ENCODE measurements at regions not wholly inside any gene's neighbourhood (a gene's known extent, or its start where the extent isn't known, plus 50 kb on each side); places are given as distances from the start of the nearest gene placed in this dataset.

DNA sequence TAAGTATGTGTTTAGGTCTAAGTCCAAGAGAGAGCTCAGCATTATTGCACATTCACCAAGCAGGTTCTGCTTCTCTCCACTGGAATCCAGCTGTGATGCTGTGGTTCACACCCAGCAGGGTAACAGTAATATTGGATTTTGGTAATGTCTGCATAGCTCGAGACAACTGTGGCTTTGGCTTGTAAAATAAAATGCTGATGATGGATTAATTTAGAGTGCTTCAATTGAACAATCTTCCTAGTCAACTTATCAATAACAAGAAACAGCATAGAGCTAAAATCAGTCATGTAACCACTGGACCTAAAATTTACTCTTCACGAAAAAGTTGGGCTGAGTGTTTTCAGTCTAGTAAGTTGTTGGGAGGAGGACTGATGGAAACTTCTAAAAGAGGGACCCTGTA lies 709.2 kb downstream of the TYW1 start:
- DNase-seq = no peak

DNA sequence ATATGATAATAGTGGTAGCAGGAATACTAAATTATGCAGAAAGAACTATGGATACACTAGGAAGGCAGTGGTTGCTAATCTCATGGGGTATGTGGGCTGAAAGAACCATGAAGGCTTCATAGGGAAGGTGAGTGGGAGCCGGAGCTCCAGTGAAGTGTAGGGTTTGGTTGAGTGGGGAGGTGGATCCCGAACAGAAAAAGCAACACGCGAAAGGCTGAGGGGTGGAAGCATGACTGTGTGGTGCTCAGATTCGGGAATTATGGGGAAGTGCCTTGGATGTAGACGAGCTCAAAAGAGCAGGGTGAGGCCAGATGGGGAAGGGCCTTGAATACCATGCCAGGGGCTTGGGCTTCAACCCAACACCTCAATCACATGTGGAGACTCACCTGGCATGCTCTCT lies 715.1 kb downstream of the TYW1 start:
- DNase-seq = no peak

DNA sequence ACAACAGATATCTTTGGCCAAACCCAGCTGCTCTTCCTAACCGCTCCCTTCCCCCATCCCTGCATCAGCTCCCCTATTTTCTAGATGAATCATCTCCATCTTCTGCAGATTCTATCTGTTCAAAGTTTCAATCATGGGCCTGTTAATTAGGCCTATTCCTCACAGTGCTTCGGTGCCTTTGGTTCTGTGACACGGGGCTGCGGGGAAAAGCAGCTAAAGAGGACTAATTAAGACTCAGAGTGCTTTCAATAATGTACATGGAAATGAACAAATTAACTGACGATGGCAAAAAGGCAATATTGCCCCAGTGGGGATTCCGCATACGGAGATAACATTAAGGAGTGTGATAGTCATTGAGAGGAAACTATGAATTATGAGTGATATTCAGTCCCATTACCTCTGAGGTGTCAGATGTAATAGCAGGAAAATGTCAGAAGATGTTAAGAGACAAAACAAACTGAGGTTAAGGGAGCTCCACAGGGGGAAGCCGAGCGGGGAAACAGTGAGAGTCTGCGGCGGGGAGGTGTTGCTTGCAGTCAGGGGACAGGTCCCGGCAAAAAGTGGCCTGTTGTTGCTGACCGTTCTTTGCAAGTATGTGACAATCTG lies 716.9 kb downstream of the TYW1 start:
- no peak for DNase-seq

DNA sequence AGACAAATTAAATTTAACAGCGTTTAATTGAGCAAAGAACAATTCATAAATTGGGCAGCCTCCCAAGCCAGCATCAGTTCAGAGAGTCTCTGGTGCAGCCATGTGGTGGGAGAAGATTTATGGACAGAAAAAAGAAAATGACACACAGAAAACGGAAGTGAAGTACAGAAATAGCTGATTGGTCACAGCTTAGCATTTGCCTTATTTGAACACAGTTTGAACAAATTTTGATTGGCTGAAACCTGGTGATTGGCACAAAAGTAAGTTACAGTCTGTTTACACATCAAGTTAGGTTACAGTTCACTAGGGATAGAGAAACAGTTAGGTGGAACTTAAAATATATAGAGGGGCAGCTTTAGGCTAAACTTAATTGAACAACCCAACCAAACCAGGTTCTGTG lies 720.1 kb downstream of the TYW1 start:
- DNase-seq = no peak

DNA sequence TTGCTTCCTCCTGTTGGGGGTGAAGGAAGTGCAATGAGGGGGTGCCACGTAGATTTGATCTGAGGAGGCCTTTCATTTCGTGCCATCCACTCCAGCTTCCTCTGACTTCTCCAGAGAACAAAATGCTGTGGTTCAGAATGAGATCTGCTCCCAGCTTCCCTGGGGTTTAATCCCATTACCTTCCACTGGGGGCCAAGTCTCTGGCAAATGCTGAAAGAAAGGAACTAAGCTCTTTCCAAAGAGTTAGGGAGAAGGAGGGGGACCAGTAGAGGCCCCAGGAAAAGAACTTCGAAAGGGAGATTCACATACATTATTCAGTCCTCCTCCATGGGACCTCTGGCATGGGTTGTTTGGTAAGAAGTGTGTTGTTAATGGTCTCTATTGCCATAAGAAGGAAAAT lies 727.0 kb downstream of the TYW1 start:
- DNase-seq = no peak

DNA sequence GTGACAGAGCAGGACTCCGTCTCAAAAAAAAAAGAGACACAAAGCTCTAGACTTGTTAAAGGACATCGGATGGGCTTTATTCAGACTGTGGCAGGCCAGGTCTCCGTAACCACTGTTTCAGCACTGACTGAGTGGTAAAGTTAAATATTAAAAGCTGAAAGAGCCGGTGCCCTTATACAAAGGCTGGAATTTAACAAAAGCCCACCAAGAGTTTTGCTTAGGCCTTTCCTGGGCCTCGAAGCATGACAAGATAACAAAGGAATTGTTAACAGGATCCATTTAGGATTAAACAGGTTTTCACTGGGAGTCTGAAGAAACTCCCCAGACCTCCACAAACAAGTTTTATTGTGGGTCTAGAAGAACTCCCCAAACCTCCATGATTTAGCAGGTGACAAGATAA lies 727.8 kb downstream of the TYW1 start:
- DNase-seq = no peak

DNA sequence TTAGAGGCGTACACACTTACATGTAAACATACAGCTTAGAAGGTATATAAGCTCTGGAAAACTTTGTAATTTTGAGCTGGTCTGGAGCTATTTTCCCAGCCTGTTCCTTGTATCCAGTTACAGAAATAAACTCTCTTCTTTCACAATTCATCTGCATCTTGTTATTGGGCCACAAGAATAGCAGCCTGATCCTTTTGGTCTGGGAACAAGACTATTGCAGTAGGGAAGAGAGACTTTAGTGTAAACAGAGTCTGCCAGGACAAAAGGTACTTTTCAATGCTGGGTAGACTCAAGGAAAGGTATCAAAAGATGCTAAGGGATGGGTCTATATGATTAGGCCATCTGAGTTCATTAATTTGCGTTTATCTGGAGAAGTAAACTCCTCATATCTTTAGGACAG lies 728.3 kb downstream of the TYW1 start:
- no peak for DNase-seq

DNA sequence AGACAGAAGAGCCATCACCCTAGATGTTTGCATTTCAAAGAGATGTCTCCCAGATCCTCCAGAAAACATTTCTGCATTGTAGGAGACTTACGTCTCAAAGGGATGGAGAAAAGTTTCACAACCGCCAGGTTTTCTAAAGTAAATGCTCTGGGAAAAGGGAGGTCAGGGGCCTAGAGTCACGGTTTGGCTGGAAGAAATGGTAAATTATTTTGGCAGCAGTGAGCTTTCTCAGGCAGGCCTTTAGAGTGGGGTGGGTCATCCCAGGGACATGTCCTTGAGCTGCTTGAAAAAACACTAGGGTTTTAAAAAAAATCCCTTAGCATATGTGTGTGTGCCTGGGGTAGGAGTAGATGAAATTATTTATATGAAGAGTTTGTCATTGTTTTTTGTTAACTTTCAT lies 728.8 kb downstream of the TYW1 start:
- no peak for DNase-seq

DNA sequence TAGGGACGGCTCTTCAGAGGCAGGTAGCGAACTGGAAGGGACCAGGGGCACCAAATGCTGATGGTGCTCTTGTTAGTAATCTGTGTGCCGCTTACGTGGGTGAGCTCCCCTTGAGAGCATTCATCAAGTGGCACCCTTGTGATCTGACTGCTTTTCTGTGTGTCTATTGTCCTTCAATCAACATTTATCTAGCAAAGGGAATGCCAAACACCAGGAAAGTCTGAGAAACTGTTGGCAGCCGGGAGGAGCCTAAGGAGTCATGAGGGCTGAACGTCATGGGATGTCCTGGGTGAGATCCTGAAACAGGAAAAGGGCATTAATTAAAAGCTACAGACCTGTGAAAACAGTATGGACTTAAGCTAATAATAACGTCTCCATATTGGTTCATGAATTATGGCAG lies 733.1 kb downstream of the TYW1 start:
- no peak for DNase-seq

DNA sequence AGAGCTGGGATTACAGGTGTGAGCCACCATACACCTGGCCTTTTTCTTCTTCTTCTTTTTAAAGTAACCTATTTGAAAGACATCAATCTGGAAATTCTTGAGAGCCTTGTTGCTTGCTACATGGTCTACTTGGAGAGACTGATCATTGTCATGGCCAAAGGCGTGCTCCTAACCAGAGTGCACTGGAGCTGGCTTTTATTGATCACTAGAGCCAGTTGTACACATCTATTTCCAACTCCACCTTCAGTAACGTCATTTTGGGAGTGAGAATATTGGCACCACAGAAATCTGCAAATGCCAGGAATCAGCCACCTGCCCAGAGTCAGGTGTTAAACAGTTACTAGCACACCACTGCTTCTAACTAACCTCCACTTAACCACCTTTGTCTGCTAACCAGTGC lies 735.1 kb downstream of the TYW1 start:
- DNase-seq = no peak

DNA sequence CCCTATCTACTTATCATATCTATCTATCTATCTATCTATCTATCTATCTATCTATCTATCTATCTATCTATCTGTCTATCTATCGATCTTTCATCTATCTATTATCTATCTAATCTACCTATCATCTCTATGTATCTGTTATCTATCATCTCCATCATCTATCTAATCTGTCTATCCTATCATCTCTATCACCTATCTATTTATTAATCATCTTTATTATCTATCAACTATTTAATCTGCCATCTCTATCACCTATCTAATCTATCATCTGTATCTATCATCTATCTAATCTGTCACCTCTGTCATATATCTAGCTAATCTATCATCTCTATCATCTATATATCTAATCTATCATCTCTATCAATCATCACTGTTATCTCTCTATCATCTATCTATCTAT lies 736.3 kb downstream of the TYW1 start:
- no peak for DNase-seq

DNA sequence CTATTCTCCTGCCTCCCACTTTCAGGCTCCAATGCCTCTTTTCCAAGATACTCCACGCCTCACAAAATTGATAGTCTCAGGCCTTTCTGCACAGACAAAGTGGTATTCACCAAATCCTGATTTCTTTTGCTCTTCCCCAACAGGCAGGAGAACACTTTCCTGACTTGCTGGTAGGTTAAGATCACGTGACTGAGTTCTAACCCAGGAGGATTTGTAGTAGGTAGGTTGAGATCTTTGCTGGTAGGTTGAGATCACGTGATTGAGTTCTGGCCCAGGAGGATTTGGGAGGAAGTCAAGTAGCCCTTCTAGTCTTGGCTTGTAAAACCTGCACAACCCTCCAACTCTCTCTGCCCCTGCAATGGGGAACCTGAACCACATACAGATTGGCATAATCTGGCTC lies 741.5 kb downstream of the TYW1 start:
- DNase-seq = no peak

DNA sequence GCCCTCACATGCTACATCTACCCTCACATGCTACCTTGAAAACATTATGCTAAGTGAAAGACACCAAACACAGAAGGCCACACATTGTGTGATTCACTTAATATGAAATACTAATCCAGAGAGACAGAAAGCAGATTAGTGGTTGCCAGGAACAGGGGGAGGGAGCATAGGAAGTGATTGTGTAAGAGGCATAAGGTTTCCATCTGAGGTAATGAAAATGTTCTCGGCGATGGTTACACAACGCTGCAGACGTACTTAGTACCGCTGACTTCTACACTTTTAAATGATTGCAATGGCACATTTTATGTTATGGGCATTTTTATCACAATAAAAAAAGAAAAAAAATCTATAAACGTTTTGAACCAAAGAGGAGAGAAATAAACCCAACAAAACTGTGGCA lies 742.3 kb downstream of the TYW1 start:
- no peak for DNase-seq

DNA sequence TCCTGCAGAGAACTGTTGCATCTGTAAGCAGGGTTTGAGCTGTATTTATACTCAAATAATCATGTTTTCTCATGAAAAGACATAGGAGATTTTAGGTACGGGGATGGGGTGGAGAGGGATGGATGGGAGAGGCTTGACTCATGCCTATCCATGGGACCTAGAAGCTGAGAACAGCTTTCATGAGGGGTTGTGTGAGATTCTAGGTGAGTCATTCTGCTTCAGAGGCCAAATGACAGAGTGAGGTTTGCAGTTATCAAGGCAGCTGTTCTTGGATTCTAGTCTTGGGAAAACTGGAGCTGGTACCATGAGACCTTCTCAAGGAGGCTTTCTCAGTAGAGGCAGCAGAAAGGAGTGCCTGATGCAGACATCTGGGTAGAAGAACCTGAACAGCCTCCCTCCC lies 746.9 kb downstream of the TYW1 start:
- no peak for DNase-seq

DNA sequence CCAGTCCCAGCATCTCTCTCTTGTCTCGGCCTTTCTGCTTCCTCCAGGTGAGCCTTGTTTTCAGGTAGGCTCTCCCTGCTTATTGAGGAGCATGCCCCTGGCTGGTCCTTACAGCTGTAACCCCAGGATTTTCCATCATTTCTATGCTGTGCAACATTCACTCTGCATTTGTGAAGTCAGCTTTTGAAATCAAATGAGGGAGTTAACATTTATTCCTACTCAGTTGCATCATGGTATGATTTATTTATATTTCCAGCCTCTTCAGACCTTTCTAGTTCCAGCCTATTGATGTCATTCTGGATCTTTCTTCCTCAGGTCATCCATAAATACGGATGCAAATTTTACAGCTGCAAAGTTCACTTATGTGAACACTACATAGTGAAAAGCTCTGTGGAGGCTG lies 755.6 kb downstream of the TYW1 start:
- DNase-seq = no peak

DNA sequence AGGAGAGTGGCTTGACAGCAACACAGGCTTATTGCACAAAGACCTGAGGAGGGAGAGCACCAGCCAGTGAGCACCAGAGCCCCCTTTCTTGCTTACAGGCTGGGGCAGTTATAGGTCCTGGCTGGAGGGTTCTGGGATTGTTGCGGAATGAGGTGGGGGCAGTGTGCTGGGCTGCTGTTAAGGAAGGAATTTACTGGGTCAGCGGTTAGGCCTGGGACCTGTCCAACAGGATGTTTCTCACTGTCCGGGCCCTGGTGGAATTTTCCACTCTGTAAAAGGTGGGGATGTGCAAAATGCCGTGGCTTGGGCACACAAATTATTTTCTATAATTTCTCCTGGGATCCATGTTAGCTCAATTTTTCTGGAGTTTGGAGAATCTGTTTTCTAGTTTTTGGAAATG lies 757.3 kb downstream of the TYW1 start:
- DNase-seq = no peak

DNA sequence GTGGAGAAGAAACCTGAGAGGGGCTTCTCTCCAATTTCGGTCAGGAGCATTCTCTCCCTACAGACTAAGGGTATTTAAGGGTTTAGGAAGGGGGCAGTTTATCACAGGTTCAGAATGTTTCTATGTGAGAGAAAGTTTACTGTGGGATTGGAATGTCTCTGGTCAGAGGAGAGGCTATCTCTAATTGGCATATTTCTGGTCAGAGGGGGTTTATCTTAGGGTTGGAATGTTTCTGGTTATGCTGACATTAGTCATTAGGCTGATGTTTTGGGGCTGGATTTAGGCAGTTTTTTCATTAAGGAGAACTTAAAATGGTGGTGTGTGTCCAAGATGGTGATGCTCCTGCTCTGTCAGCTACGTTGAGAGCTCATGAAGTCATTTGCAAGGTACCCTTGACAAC lies 758.0 kb downstream of the TYW1 start:
- DNase-seq = no peak

DNA sequence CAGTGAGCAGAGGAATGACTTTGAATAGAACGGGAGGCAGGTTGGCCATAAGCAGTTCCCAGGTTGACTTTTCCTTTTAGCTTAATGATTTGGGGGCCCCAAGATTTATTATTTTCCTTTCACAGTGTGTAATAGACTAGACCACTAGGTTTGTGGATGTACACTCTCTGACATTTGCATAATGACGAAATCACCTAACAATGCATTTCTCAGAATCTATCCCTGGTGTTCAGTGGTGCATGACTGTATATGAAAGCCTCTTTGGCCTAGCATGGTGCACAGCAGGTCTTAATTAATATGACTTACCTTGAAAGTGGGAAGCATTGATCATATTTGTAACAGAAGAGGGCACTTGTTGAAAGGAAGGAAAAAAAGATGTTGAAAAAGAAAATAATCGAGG lies 761.9 kb downstream of the TYW1 start:
- DNase-seq = no peak

DNA sequence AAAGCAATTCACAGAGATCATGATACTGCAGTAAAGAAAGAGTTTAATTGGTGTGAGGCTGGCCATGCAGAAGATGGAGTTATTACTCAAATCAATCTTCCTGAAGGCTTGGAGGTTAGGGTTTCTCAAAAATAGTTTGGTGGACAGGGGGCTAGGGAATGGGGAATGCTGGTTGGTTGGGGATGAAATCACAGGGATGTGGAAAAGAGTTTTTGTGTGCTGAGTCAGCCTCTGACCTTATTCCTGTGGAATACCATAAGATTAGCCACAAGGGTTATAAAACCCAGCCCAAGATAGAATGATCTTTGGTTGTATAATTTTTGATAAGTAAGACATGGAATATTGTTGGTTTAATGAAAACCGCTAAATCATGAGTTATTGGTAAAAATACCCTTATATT lies 764.3 kb downstream of the TYW1 start:
- no peak for DNase-seq

DNA sequence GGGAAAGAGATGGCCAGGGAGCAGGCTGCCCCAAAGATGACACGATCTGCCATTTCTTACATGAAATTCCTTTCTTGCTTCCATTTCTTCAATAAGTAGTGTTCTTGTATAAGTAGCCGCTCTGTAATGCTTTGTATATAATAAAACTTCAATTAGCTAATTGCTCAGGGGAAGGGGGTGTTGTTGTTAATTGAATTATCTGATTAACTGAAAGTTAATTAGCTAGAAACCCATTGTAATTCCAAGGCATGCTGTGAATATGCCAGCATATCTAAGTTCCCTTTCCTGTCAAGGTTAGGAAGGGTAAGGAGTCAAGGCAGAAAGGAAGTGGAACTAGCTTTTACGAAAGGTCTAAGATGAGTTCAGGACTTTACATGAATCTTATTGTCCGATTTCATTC lies 765.9 kb downstream of the TYW1 start:
- no peak for DNase-seq

DNA sequence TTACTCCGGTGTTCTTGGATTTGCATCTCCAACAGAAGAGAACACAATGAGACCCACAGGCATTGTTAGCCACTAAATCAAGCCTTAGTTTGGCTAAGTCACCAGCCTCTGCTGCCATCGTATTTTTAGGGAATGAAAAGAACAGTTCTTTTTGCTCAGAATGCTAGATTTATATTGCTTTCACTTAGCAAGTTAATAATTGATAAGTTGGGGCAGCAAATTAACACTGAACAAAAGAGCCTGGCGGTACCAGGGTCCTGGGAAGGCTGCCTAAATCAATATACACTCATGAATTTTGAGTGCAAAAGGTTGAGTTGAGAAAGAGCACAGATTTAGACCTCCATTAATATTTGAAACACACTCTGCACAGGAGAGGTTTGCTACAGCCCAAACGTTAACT lies 767.7 kb downstream of the TYW1 start:
- no peak for DNase-seq

DNA sequence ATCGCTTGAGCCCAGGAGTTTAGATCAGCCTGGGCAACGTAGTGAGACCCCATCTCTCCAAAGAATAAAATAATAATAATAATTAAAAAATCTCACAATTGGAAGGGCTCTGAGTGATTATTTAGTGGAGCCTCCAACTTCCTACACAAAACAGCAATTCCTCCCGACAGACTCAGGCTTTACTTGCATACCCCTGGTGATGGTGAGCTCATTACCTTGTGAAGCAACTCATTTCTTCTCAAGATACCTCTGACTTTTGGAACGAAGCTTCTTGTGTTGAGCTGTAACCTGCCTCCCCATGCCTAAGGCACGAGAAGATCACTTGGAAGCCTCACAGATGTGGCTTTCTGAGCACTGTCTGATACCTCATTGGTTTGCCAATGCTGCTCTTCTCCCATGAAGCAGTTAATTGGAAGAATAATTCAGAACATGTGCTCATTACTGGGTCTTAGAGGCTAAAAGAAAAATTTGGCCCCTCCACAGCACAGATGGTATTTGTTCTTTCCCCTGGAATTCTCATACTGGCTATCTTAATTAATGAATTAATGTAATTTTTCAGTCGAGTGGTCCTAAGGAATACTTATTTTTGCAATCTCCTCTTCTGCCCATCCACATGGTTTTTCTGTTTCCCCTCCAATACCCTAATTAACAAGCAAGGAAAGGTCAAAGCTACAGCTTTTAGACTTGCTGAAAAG lies 769.0 kb downstream of the TYW1 start:
- no peak for DNase-seq

DNA sequence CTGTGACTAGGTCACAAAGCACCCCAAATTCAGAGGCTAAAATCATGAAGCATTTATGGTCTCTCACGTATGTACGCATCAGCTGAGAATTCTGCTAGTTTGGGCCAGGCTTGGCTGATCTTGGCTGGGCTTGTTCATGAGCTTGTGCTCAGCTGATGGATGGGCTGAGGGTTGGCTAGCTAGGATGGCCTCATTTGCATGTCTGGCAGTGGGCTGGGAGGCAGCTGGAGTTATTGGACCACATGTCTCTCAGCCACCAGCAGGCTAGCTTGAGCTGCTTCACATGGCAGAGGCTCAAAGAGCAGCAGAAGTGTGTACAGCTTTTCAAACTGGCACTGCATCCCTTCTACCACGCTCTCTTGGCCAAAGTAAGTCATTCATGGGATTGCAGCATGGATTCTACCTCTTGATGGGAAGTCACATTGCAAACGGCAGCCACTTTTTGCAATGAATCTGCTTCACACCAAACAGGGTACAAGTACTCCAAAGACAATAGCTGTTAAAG lies 770.3 kb downstream of the TYW1 start:
- no peak for DNase-seq

DNA sequence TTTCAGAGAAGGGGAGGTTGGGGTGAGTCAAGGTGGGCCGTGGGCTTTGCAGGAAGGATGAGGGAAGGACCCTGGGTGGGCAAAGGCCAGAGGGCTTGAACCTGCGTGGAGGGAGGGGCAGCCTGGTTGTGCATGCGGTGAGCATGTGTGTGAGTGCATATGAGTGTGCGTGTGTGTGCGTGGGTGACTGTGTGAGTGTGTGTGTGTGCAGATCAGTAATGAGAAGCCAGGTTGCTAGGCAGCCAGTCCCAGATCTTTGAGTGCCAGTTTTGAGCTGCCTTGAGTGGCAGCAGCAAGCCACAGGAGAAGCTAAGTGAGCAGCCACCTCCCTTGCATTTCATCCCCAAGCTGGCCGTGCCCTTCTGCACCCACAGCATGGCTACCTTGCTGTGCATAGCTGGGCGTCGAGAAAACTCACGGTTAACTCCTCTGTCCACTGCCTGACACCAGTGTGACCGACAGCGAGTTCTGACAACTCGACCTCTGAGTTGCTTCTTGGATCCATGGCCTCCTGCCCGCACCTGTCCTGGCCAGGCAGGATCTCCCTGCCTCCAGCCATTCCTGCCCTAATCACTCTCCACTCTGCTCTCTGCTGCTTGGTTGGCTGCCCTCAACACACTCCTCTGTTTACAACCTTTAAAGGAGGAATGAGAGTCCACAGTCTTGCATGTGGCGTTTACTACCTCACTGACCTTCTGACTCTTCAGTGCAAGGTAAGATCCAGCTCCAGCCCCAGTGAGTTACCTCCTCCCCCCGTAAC lies 775.4 kb downstream of the TYW1 start:
- no peak for DNase-seq
